Loucy (cell line): ENCODE measurements at regions not wholly inside any gene's neighbourhood (a gene's known extent, or its start where the extent isn't known, plus 50 kb on each side); places are given as distances from the start of the nearest gene placed in this dataset.

Experiments
- H2AFZ ChIP-seq: fragments of 200-600 bp; sonication (generic); 2 replicates; pipeline ENCODE4 v1.6.0; 2016; ENCODE audit warnings: antibody characterized with exemption, mild to moderate bottlenecking, low read length, moderate library complexity
- H3F3A ChIP-seq: fragments of 200-600 bp; 2 replicates; pipeline ENCODE4 v1.6.0; 2016; ENCODE audit warnings: antibody characterized with exemption, low read depth, mild to moderate bottlenecking
- H3K27me3 ChIP-seq: fragments of 200-600 bp; sonication (generic); 2 replicates; pipeline ENCODE4 v1.6.1; 2014; ENCODE audit warnings: low read length, mild to moderate bottlenecking; ENCODE audit not compliant: insufficient read depth, poor library complexity, severe bottlenecking
- H3K36me3 ChIP-seq: fragments of 200-600 bp; sonication (generic); 2 replicates; pipeline ENCODE4 v1.6.1; 2016; ENCODE audit warnings: low read length; ENCODE audit not compliant: insufficient read depth
- H3K4me1 ChIP-seq: fragments of 200-600 bp; sonication (generic); 2 replicates; pipeline ENCODE4 v1.5.1; 2014; ENCODE audit warnings: low read length, mild to moderate bottlenecking; ENCODE audit not compliant: insufficient read depth, poor library complexity, severe bottlenecking
- H3K4me2 ChIP-seq: fragments of 200-600 bp; sonication (generic); 2 replicates; pipeline ENCODE4 v1.6.0; 2014; ENCODE audit warnings: antibody characterized with exemption, low read length, low read depth, mild to moderate bottlenecking; ENCODE audit not compliant: poor library complexity, severe bottlenecking
- H3K4me3 ChIP-seq: fragments of 200-600 bp; sonication (generic); 2 replicates; pipeline ENCODE4 v1.5.1; 2014; ENCODE audit warnings: low read length, mild to moderate bottlenecking, mixed read lengths; ENCODE audit not compliant: poor library complexity, severe bottlenecking
- H3K79me2 ChIP-seq: fragments of 200-600 bp; sonication (generic); 2 replicates; pipeline ENCODE4 v1.6.1; 2014; ENCODE audit warnings: low read length; ENCODE audit not compliant: insufficient read depth
- H3K9ac ChIP-seq: fragments of 200-600 bp; sonication (generic); 2 replicates; pipeline ENCODE4 v1.6.0; 2014; ENCODE audit warnings: mild to moderate bottlenecking, low read depth, low read length, moderate library complexity; ENCODE audit not compliant: poor library complexity, severe bottlenecking
- H3K9me2 ChIP-seq: fragments of 200-600 bp; sonication (generic); replicated peaks from 2 replicates; pipeline ENCODE4 v1.6.1; 2016; ENCODE audit warnings: low read depth, low read length, mixed read lengths
- H3K9me3 ChIP-seq: fragments of 200-600 bp; sonication (generic); 2 replicates; pipeline ENCODE4 v1.6.1; 2014; ENCODE audit warnings: mild to moderate bottlenecking, antibody characterized with exemption, low read length, low read depth; ENCODE audit not compliant: insufficient read depth
- H4K20me1 ChIP-seq: fragments of 200-600 bp; sonication (generic); 2 replicates; pipeline ENCODE4 v1.6.0; 2014; ENCODE audit warnings: antibody characterized with exemption, low read length, mild to moderate bottlenecking; ENCODE audit not compliant: insufficient read depth, poor library complexity, severe bottlenecking
- CTCF ChIP-seq: fragments of 200-600 bp; sonication (generic); conservative IDR thresholded peaks from 2 replicates; pipeline ENCODE4 v1.5.1; 2014; ENCODE audit warnings: mild to moderate bottlenecking, antibody characterized with exemption, low read length
- EZH2phosphoT487 ChIP-seq: fragments of 200-600 bp; IDR thresholded peaks from 2 replicates; pipeline ENCODE4 v1.6.1; 2018; ENCODE audit warnings: antibody characterized with exemption, mild to moderate bottlenecking, moderate library complexity, borderline replicate concordance

- Histone ChIP-seq H3K4me3 (no peak overlapping the region), H3K36me3 (no peaks in the 10 kb centered on the region), H3K27me3 (no peaks in the 10 kb centered on the region), H2AFZ (no peak overlapping the region), H3K9me2 (no peaks in the 10 kb centered on the region), H3K4me2 (no peak overlapping the region), H3K79me2 (no peaks in the 10 kb centered on the region), H3K9me3 (no peaks in the 10 kb centered on the region), H3K9ac (no peak overlapping the region), H4K20me1 (no peaks in the 10 kb centered on the region), H3K4me1 (no peaks in the 10 kb centered on the region), H3F3A (no peaks in the 10 kb centered on the region)
- TF ChIP-seq CTCF (no peak), EZH2phosphoT487 (no peak)
Observed at GRCh38 chr13:109951491-109951890, 165.1 kb upstream of the IRS2 start.

- Histone ChIP-seq H3K4me2 (no peak overlapping the region), H3K79me2 (no peaks in the 10 kb centered on the region), H3K9me2 (no peaks in the 10 kb centered on the region), H3K4me3 (no peak overlapping the region), H3K9me3 (no peaks in the 10 kb centered on the region), H3K36me3 (no peaks in the 10 kb centered on the region), H4K20me1 (no peaks in the 10 kb centered on the region), H3F3A (no peaks in the 10 kb centered on the region), H3K4me1 (no peaks in the 10 kb centered on the region), H3K9ac (no peak overlapping the region), H3K27me3 (no peaks in the 10 kb centered on the region), H2AFZ (no peak overlapping the region)
- TF ChIP-seq CTCF: no peak
Observed at GRCh38 chr13:109949397-109949796, 163.0 kb upstream of the IRS2 start.

GRCh38 chr13:109947006-109947405 is 160.6 kb upstream of the IRS2 start:
- H3K9me3 ChIP-seq: no peaks in the 10 kb centered on the region; the same call in 1 of the 2 replicates
- no peak overlapping the region for H3K4me2 ChIP-seq
- no peak overlapping the region for H3K4me3 ChIP-seq
- H3K27me3 ChIP-seq: no peaks in the 10 kb centered on the region
- H3K36me3 ChIP-seq: no peaks in the 10 kb centered on the region
- H3K4me1 ChIP-seq: no peaks in the 10 kb centered on the region
- H3K9ac ChIP-seq: no peak overlapping the region
- no peak overlapping the region for H2AFZ ChIP-seq
- H3F3A ChIP-seq: no peaks in the 10 kb centered on the region
- H3K9me2 ChIP-seq: no peaks in the 10 kb centered on the region
- no peaks in the 10 kb centered on the region for H4K20me1 ChIP-seq
- TF ChIP-seq EZH2phosphoT487 (no peak), CTCF (no peak)
- no peaks in the 10 kb centered on the region for H3K79me2 ChIP-seq
